B cell (primary cell): ENCODE measurements at regions not wholly inside any gene's neighbourhood (a gene's known extent, or its start where the extent isn't known, plus 50 kb on each side); places are given as distances from the start of the nearest gene placed in this dataset.

Experiments used
- ATAC-seq: fragments of 200-7000 bp; cut with Tn5 transposase; one replicate; pipeline ENCODE4 v1.10.0; 2021; ENCODE audit warnings: low read depth, mild to moderate bottlenecking, moderate number of reproducible peaks, moderate library complexity
- CTCF ChIA-PET: fragments of 350-600 bp; sonication (Branson Sonifier 250); formaldehyde crosslinking; loops from one replicate; lab custom pipeline; 2021; ENCODE audit warnings: antibody characterized with exemption, inconsistent platforms; lab: Charles Lee
- POLR2A ChIA-PET: fragments of 350-600 bp; sonication (Branson Sonifier 250); formaldehyde crosslinking; loops from one replicate; lab custom pipeline; 2021; ENCODE audit warnings: antibody characterized with exemption; lab: Charles Lee
- DNase-seq: peaks from one replicate; pipeline ENCODE4 v3.0.0; 2013
- H2AFZ ChIP-seq: 2 replicates; pipeline ENCODE4 v1.6.1; 2012; ENCODE audit warnings: mild to moderate bottlenecking, low read depth, low read length; ENCODE audit not compliant: insufficient read depth, poor library complexity, severe bottlenecking
- H3K27ac ChIP-seq, 2 donors: 1 replicate in 1 of 2; 2 replicates in 1 of 2; pipeline ENCODE4 v1.5.1; 2012 to 2013; ENCODE audit warnings: low read length in 2 of 2, mild to moderate bottlenecking in 2 of 2, moderate library complexity in 1 of 2
- H3K27me3 ChIP-seq, 4 experiments: fragments of 200-600 bp in 1 of 4; sonication (generic) in 1 of 4; replicated peaks in 1 of 4; 1 replicate in 2 of 4; 2 replicates in 2 of 4; pipeline versions ENCODE4 v1.6.1 to v1.7.0; 2013 to 2016; ENCODE audit warnings: low read length in 3 of 4, mild to moderate bottlenecking in 2 of 4, mixed read lengths in 1 of 4, moderate library complexity in 1 of 4; ENCODE audit not compliant: insufficient read depth in 4 of 4, control insufficient read depth in 3 of 4; ENCODE audit errors: control extremely low read depth in 1 of 4
- H3K36me3 ChIP-seq, 2 experiments: replicated peaks in 1 of 2; 1 replicate in 1 of 2; 2 replicates in 1 of 2; pipeline versions ENCODE4 v1.6.1 to v1.7.1; 2013; ENCODE audit warnings: low read length in 1 of 2; ENCODE audit not compliant: insufficient read depth in 2 of 2, control insufficient read depth in 1 of 2; ENCODE audit errors: control extremely low read depth in 1 of 2, extremely low read depth in 1 of 2
- H3K4me1 ChIP-seq, 2 donors: fragments of 200-600 bp in 1 of 2; sonication (generic) in 1 of 2; 1 replicate in 1 of 2; 2 replicates in 1 of 2; pipeline versions ENCODE4 v1.5.1 to v1.6.1; 2013 to 2017; ENCODE audit warnings: low read length in 2 of 2; ENCODE audit not compliant: control insufficient read depth in 2 of 2, insufficient read depth in 2 of 2
- H3K4me2 ChIP-seq: replicated peaks from 2 replicates; pipeline ENCODE3; 2012; ENCODE audit warnings: mild to moderate bottlenecking, low read depth, low read length; ENCODE audit not compliant: poor library complexity, severe bottlenecking
- H3K4me3 ChIP-seq, 5 experiments: fragments of 200-600 bp in 1 of 5; sonication (generic) in 1 of 5; 1 replicate in 3 of 5; 2 replicates in 2 of 5; pipeline versions ENCODE4 v1.5.1 to v1.7.0; 2011 to 2016; ENCODE audit warnings: low read length in 4 of 5, mild to moderate bottlenecking in 4 of 5, low read depth in 2 of 5, control low read depth in 1 of 5, moderate library complexity in 1 of 5; ENCODE audit not compliant: insufficient read depth in 1 of 5; ENCODE audit errors: control extremely low read depth in 1 of 5, extremely low read depth in 1 of 5
- H3K79me2 ChIP-seq: fragments of 200-600 bp; sonication (generic); one replicate; pipeline ENCODE4 v1.6.0; 2016; ENCODE audit warnings: low read length; ENCODE audit not compliant: control insufficient read depth, insufficient read depth
- H3K9ac ChIP-seq: fragments of 200-600 bp; sonication (generic); 2 replicates; pipeline ENCODE4 v1.6.1; 2017; ENCODE audit warnings: mild to moderate bottlenecking, low read length, moderate library complexity
- H3K9me3 ChIP-seq, 3 donors: one replicate each; pipeline versions ENCODE4 v1.6.1 to v1.7.1; 2013; ENCODE audit warnings: low read length in 2 of 3; ENCODE audit not compliant: control insufficient read depth in 2 of 3, insufficient read depth in 1 of 3; ENCODE audit errors: control extremely low read depth in 1 of 3
- H4K20me1 ChIP-seq: 2 replicates; pipeline ENCODE4 v1.6.0; 2012; ENCODE audit warnings: mild to moderate bottlenecking, low read length; ENCODE audit not compliant: insufficient read depth, control insufficient read depth, poor library complexity, severe bottlenecking
- H3K27ac Mint-ChIP-seq: one replicate; pipeline ENCODE4 v1.8.0; 2021; ENCODE audit warnings: mixed read lengths
- H3K27me3 Mint-ChIP-seq: one replicate; pipeline ENCODE4 v1.8.0; 2021; ENCODE audit warnings: mixed read lengths
- H3K4me1 Mint-ChIP-seq: one replicate; pipeline ENCODE4 v1.8.0; 2021; ENCODE audit warnings: mixed read lengths
- H3K4me3 Mint-ChIP-seq: one replicate; pipeline ENCODE4 v1.8.0; 2021; ENCODE audit warnings: mixed read lengths
- H3K9me3 Mint-ChIP-seq: one replicate; pipeline ENCODE4 v1.8.0; 2022; ENCODE audit warnings: mixed read lengths; ENCODE audit not compliant: insufficient read depth
- CTCF ChIP-seq: fragments of 200-600 bp; IDR thresholded peaks from one replicate; pipeline ENCODE4 v1.8.0; 2022; ENCODE audit warnings: antibody characterized with exemption, mild to moderate bottlenecking
- EZH2 ChIP-seq: IDR thresholded peaks from 2 replicates; pipeline ENCODE4 v1.6.1; 2012; ENCODE audit warnings: borderline replicate concordance, low read depth, mild to moderate bottlenecking, moderate library complexity, low read length; ENCODE audit not compliant: insufficient read depth, poor library complexity, severe bottlenecking
- WGBS: methylation state at CpG from one replicate; pipeline ENCODE4 v1.1.5; 2013; ENCODE audit warnings: missing lambda C conversion rate; ENCODE audit not compliant: insufficient coverage; 5-methylcytosine and 5-hydroxymethylcytosine counted together
- intact Hi-C: fragments of 100-400 bp; cut with micrococcal nuclease; formaldehyde crosslinking; loops from one replicate; pipeline ENCODE4 v1.10.0; 2022

- Mint-ChIP-seq H3K4me3 (no peak overlapping the region), H3K27ac (no peak overlapping the region), H3K9me3 (no peaks in the 10 kb centered on the region), H3K27me3 (peaks cover 50% of the 10 kb centered on the region), H3K4me1 (no peaks in the 10 kb centered on the region)
- CTCF ChIA-PET = interaction anchor here (0.6 kb wide), 1 partner anchor 73 kb away, joined by 3 read pairs; no protein-coding TSS in a partner anchor
- intact Hi-C loops = no loop called here
- no peaks in the 10 kb centered on the region for H3K9me3 ChIP-seq
- no peak for TF ChIP-seq CTCF
- TF ChIP-seq EZH2 = no peak
- H3K27me3 ChIP-seq = peaks cover 0 to 24% (median 3%) of the 10 kb centered on the region in 4 experiments
- H3K4me2 ChIP-seq = no peak overlapping the region
- no peaks in the 10 kb centered on the region for H3K79me2 ChIP-seq
- POLR2A ChIA-PET = no interaction called here
- no peak overlapping the region for H3K9ac ChIP-seq
- H3K4me3 ChIP-seq = no peak overlapping the region
- DNase-seq (no peak), ATAC-seq (no peak)
- no peak overlapping the region for H2AFZ ChIP-seq
- H3K27ac ChIP-seq = no peak overlapping the region
- H3K36me3 ChIP-seq = no peaks in the 10 kb centered on the region
- H4K20me1 ChIP-seq = no peaks in the 10 kb centered on the region
- 100% methylated on average over 1 of the region's 2 CpGs for WGBS
- no peaks in the 10 kb centered on the region for H3K4me1 ChIP-seq
These were observed 69.0 kb upstream of the XPA start for GRCh38 chr9:97766092-97766491.

GRCh38 chr9:97766610-97767009 lies 69.5 kb upstream of the XPA start:
- Histone ChIP-seq H3K27me3 (peaks cover 0 to 18% (median 3%) of the 10 kb centered on the region in 4 experiments), H3K9ac (no peak overlapping the region), H3K4me3 (no peak overlapping the region), H3K79me2 (no peaks in the 10 kb centered on the region), H3K36me3 (no peaks in the 10 kb centered on the region), H3K4me2 (no peak overlapping the region), H4K20me1 (no peaks in the 10 kb centered on the region), H3K9me3 (no peaks in the 10 kb centered on the region), H3K4me1 (no peaks in the 10 kb centered on the region), H3K27ac (no peak overlapping the region), H2AFZ (no peak overlapping the region)
- 100% methylated on average over 2 of the region's 3 CpGs for WGBS
- CTCF ChIA-PET = no interaction called here
- DNase-seq (no peak), ATAC-seq (no peak)
- H3K4me3 Mint-ChIP-seq = no peak overlapping the region
- TF ChIP-seq CTCF (no peak), EZH2 (no peak)
- no peaks in the 10 kb centered on the region for H3K4me1 Mint-ChIP-seq
- POLR2A ChIA-PET = no interaction called here
- H3K27me3 Mint-ChIP-seq = peaks cover 48% of the 10 kb centered on the region
- intact Hi-C loops = no loop called here
- no peaks in the 10 kb centered on the region for H3K9me3 Mint-ChIP-seq
- no peak overlapping the region for H3K27ac Mint-ChIP-seq
